KMS-11 (cell line): ENCODE measurements at regions not wholly inside any gene's neighbourhood (a gene's known extent, or its start where the extent isn't known, plus 50 kb on each side); places are given as distances from the start of the nearest gene placed in this dataset.
"Not testable (repeated sequence)": the region's sequence is repeated elsewhere in the genome, so short reads cannot be mapped to it uniquely, and the experiment has no call there.

Source experiments
- H2AFZ ChIP-seq: fragments of 200-600 bp; sonication (generic); 2 replicates; pipeline ENCODE4 v1.6.1; 2016; ENCODE audit warnings: antibody characterized with exemption, mixed run types, low read depth
- H3K27ac ChIP-seq: fragments of 200-600 bp; sonication (generic); 2 replicates; pipeline ENCODE4 v1.6.1; 2016; ENCODE audit warnings: mild to moderate bottlenecking, mixed run types
- H3K27me3 ChIP-seq: fragments of 200-600 bp; sonication (generic); 2 replicates; pipeline ENCODE4 v1.6.1; 2017; ENCODE audit warnings: mild to moderate bottlenecking, low read depth, mixed run types, moderate library complexity; ENCODE audit not compliant: insufficient read depth
- H3K36me3 ChIP-seq: fragments of 200-600 bp; sonication (generic); 2 replicates; pipeline ENCODE4 v1.6.1; 2017; ENCODE audit warnings: mild to moderate bottlenecking, mixed run types; ENCODE audit not compliant: insufficient read depth
- H3K4me1 ChIP-seq: fragments of 200-600 bp; sonication (generic); 2 replicates; pipeline ENCODE4 v1.6.1; 2016; ENCODE audit warnings: mild to moderate bottlenecking, low read depth, mixed run types; ENCODE audit not compliant: poor library complexity, severe bottlenecking
- H3K4me2 ChIP-seq: fragments of 200-600 bp; sonication (generic); 2 replicates; pipeline ENCODE4 v1.7.0; 2016; ENCODE audit warnings: mild to moderate bottlenecking, mixed run types
- H3K4me3 ChIP-seq: fragments of 200-600 bp; sonication (generic); IDR thresholded peaks from 2 replicates; pipeline ENCODE4 v1.6.1; 2017; ENCODE audit warnings: low read depth, low read length, mixed read lengths; ENCODE audit not compliant: insufficient read depth
- H3K79me2 ChIP-seq: fragments of 200-600 bp; sonication (generic); 2 replicates; pipeline ENCODE4 v1.6.1; 2016; ENCODE audit warnings: low read depth, mixed run types; ENCODE audit not compliant: insufficient read depth
- H3K9ac ChIP-seq: fragments of 200-600 bp; sonication (generic); 2 replicates; pipeline ENCODE4 v1.6.1; 2016; ENCODE audit warnings: mild to moderate bottlenecking, mixed run types
- H4K20me1 ChIP-seq: fragments of 200-600 bp; sonication (generic); 2 replicates; pipeline ENCODE4 v1.6.1; 2016; ENCODE audit warnings: mild to moderate bottlenecking, mixed run types; ENCODE audit not compliant: insufficient read depth
- TF ChIP-seq, protein P1 (sequence below): fragments of 200-600 bp; sonication (generic); conservative IDR thresholded peaks from 2 replicates; pipeline ENCODE4 v1.6.1; 2017; ENCODE audit warnings: low read depth, mild to moderate bottlenecking, antibody characterized with exemption, low read length, moderate library complexity, mixed read lengths

- H3K9ac ChIP-seq, H3K4me3 ChIP-seq, H3K79me2 ChIP-seq, H2AFZ ChIP-seq, H4K20me1 ChIP-seq, H3K4me2 ChIP-seq, H3K4me1 ChIP-seq, H3K27ac ChIP-seq, H3K27me3 ChIP-seq, H3K36me3 ChIP-seq: not testable (repeated sequence)
Measured at GRCh38 chr12:9543341-9543740, 64.4 kb downstream of the KLRB1 start.

GRCh38 chr12:9542827-9543226, 64.9 kb downstream of the KLRB1 start:
- not testable (repeated sequence) for H3K4me3 ChIP-seq, H4K20me1 ChIP-seq, H3K4me2 ChIP-seq, H3K36me3 ChIP-seq, H3K27me3 ChIP-seq, H2AFZ ChIP-seq, H3K27ac ChIP-seq, H3K79me2 ChIP-seq, H3K4me1 ChIP-seq, H3K9ac ChIP-seq

GRCh38 chr12:9515925-9516324, 91.8 kb downstream of the KLRB1 start:
- H3K9ac ChIP-seq, H2AFZ ChIP-seq, H3K4me3 ChIP-seq, H3K4me2 ChIP-seq, H3K79me2 ChIP-seq, H3K36me3 ChIP-seq, H3K27ac ChIP-seq, H3K27me3 ChIP-seq, H4K20me1 ChIP-seq, H3K4me1 ChIP-seq: not testable (repeated sequence)

DNA sequence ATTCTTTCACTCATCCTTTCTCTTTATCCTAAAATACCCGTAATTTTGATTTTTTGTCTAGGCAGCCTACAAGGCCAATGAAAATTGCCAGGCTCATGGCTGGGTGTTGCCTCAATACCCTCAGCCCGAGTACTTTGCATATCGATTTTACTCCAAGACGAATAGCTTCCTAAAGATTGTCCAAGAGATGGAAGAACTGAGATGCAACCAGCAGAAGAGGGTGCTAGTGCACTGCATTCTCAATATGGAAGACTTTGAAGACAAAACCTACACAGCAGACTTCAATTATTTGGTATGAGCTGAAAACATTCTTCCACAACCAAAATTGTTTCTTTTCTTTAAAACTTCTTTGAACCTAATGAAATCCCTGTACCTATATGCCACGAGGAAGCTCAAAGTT, 95.0 kb downstream of the KLRB1 start:
- H3K27me3 ChIP-seq, H2AFZ ChIP-seq, H3K9ac ChIP-seq, H3K36me3 ChIP-seq, H3K4me3 ChIP-seq, H4K20me1 ChIP-seq, H3K79me2 ChIP-seq, H3K4me2 ChIP-seq, H3K27ac ChIP-seq: not testable (repeated sequence)
- peaks cover 20% of the 10 kb centered on the region for H3K4me1 ChIP-seq

GRCh38 chr12:9510392-9511011, 97.2 kb downstream of the KLRB1 start:
- not testable (repeated sequence) for H3K79me2 ChIP-seq, H4K20me1 ChIP-seq, H3K9ac ChIP-seq, H3K27me3 ChIP-seq, H3K36me3 ChIP-seq, H3K4me3 ChIP-seq
- peak overlapping the region; percentile 45; the same call in 1 of the 2 replicates for H3K4me2 ChIP-seq
- peak overlapping the region; percentile 56 for H3K27ac ChIP-seq
- peak overlapping the region; percentile 18; the same call in 1 of the 2 replicates for H2AFZ ChIP-seq
- peaks cover 20% of the 10 kb centered on the region for H3K4me1 ChIP-seq

- Histone ChIP-seq H3K36me3 (no peaks in the 10 kb centered on the region), H3K27me3 (no peaks in the 10 kb centered on the region), H3K4me3 (no peak overlapping the region), H3K9ac (no peak overlapping the region), H4K20me1 (no peaks in the 10 kb centered on the region), H2AFZ (peak overlapping the region; percentile 18; the same call in 1 of the 2 replicates), H3K4me2 (peak overlapping the region; percentile 45), H3K4me1 (peaks cover 20% of the 10 kb centered on the region), H3K27ac (peak overlapping the region; percentile 56; the same call in 1 of the 2 replicates), H3K79me2 (no peaks in the 10 kb centered on the region)
- TF ChIP-seq, protein P1, sequence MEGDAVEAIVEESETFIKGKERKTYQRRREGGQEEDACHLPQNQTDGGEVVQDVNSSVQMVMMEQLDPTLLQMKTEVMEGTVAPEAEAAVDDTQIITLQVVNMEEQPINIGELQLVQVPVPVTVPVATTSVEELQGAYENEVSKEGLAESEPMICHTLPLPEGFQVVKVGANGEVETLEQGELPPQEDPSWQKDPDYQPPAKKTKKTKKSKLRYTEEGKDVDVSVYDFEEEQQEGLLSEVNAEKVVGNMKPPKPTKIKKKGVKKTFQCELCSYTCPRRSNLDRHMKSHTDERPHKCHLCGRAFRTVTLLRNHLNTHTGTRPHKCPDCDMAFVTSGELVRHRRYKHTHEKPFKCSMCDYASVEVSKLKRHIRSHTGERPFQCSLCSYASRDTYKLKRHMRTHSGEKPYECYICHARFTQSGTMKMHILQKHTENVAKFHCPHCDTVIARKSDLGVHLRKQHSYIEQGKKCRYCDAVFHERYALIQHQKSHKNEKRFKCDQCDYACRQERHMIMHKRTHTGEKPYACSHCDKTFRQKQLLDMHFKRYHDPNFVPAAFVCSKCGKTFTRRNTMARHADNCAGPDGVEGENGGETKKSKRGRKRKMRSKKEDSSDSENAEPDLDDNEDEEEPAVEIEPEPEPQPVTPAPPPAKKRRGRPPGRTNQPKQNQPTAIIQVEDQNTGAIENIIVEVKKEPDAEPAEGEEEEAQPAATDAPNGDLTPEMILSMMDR = no peak
Measured at GRCh38 chr12:9509464-9510161, 98.1 kb downstream of the KLRB1 start.
